HG02642 (cell line): ENCODE measurements at regions not wholly inside any gene's neighbourhood (a gene's known extent, or its start where the extent isn't known, plus 50 kb on each side); places are given as distances from the start of the nearest gene placed in this dataset.

Experiments used
- ATAC-seq: cut with Tn5 transposase; IDR thresholded peaks from one replicate; pipeline ENCODE4 v1.9.1; 2021; ENCODE audit warnings: mild to moderate bottlenecking; ENCODE audit not compliant: unreplicated experiment, poor library complexity

DNA sequence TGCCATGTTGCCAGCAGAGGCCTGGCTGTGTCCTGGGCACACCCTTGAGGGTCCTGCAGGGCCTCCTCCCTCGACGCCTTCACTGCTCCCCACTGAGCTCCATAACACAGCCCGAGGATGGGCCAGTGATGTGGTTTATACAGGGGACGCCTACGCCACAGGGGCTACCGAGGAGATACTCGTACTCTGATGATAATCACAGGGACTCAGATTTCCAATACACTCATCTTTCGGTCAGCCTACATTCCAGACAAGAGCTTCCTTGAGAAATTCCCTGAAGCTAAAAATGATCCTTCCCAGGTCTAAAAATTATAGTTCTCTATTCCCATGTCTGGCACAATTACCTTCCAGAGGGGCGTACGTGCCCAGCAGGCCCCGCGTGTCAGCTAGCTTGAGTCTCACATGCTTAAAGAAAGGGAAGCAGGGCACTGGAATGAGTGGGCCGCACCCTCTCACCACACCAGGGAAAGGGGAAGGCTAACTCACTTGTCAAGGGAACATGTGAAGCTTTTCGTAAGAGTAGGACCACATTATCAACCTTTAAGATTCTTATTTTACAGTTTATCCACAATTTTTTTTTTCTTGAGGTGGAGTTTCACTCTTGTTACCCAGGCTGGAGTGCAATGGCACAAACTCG is 159.5 kb upstream of the NDUFV2 start:
- no peak for ATAC-seq

DNA sequence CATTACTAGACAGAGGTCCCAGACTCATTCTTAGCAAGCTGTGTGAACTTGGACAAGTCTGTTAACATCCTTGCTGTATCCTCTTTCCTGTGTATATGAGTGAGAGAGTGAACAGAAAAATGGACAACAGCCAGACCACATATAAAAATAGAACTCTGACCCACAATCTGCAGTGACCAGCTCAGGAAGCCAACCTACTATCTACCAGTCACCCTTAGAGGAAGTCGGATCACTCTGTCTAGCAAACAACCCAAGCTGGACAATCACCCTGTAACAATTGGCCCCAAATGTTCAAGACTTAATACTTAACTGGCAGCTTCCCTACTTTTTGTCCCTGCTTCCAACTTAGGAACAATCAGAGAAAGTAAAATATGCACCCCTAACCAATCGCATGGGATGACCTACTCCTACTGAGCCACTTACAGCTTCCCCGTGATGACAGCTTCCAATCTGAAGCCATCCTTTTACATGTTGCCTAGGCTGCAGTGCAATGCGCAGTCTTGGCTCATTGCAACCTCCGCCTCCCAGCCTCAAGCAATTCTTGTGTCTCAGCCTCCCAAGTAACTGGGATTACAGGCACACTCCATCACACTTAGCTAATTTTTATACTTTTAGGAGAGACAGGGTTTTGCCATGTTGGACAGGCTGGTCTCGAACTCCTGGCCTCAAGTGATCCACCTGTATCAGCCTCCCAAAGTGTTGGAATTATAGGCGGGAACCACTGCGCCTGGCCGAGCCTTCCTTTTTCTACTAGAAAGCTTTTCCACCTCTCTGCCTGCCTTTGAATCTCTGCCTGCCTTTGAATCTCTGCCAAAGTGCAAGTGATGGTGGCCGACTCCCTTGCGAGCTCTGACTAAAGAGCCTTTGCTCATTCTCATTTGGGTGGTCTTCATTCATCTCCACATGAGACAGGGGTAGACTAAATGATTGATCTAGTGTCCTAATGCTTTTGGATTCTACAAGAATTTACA is 158.3 kb upstream of the NDUFV2 start:
- no peak for ATAC-seq

DNA sequence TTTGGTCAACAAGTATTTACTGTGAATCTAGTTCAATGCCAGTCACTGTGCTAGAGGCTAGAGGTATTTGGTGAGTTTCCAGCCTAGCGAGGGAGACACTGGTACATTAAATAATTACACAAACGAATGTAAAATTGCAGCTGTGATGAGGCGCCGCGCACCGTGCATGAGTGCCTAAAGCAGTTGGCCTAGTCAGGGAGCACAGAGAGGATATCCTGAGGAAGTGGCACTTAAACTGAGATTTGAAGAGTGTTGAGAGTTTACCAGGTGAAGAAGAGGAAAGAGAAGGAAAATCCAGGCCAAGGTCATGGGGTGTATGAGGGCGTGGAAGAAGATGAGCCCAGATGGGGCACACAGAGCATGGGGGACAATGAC is 157.6 kb upstream of the NDUFV2 start:
- no peak for ATAC-seq

DNA sequence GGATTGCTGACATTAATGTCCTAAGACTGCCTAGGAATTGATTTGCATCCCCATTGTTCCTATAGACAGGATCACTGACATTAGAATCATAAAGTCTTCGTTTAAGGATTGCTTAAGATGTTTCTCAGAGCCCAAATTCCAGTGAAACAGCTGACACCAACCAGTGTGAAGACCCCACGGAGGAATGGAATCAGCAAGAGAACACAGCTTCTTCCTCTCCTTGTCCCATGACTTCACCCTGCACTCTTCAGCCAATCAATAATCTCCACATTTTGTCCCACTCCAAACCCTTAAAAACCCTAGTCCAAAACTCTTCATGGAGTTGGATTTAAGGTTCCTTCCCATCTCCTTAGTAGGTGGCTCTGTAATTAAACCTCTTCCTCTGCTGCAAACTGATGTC is 157.0 kb upstream of the NDUFV2 start:
- no peak for ATAC-seq

DNA sequence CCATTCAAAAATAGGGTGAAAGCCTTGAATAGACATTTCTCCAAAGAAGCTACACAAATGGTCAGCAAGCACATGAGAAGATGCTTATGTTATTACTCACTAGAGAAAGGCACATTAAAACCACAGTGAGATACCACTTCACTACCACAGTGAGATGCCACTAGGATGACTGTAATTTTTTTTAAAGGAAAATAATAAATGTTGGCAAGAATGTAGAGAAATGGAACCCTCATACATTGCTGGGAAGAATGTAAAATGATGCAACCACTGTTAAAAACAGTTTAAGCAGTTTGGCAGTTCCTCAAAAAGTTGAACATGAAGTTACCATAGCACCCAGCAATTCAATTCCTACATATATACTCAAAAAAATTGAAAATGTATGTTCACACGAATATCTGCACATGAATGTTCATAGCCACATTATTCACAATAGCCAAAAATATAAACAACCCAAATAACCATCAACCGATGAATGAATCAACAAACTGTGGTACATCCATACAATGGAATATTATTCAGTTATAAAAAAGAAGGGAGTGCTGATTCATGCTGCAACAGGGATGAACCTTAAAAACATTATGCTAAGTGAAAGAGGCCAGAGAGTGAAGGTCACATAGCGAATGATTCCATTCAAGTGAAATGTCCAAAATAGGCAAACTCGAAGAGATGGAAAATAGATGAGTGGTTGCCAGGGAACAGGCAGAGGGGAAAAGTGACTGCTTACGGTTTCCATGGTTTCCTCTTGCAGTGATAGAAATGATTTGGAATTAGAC is 156.2 kb upstream of the NDUFV2 start:
- no peak for ATAC-seq

DNA sequence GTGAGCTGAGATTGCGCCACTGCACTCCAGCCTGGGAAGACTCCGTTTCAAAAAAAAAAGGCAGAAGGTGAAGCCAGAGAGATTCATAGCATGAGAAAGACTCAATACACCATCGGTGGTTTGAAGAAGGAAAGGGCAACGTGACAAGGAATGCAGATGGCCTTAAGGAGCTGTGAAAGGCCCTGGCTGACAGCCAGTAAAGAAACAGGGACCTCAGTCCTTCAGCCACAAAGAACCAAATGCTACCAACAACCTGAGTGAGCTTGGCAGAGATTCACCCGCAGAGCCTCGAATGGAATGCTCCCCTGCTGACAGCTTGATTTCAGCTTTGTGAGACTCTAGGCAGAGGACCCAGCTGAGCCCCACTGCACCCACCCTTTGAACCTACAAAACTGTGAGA is 154.9 kb upstream of the NDUFV2 start:
- no peak for ATAC-seq

DNA sequence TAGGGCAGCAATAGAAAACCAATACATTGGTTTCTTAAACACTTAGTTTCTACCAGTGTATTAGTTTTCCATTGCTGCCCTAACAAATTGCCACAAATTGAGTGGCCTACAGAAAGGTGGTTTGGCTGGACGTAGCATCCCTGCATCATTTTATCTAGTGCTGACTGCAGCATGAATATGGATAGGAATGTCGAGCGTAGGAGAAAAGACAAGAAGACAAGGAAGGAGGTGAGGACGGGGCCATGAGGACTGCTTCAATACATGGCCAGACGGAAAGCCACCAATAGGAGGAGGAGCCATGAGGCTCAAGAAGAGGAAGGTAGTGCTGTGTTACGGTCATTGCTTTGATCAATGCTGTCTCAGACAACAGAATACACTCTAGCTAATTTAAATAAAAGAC is 154.5 kb upstream of the NDUFV2 start:
- ATAC-seq: no peak

DNA sequence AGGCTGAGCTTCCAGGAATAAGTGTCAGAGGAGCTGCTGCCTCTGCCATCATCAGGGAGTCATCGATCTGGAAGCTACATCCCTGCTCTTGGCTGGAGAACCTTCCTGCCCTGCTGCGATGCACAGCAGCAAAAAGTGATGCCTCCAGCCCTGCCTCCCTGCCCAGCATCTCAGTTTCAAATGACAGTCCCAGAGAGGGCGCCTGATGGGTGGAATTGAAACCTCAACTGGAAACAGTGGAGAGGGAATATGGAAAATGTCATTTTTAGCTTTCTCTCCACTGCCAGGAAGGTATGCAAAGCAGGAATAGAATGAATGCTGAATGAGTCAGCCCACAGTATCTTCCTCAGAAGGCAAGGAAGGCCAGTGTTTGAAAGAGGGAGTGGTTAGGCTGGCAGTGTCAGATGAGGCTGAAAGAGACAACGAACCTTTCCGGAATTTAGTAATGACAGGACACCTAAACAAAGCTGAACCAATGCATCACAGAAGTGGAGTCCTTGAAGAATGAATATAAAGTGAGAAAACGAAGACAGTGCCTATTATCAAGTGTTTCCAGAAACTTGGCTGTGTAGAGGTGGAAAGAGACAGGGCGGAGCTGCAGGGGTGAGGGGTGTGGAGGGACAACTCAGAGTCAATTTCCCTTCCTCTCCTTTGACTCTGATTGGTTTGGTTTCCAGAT is 153.9 kb upstream of the NDUFV2 start:
- ATAC-seq: no peak

DNA sequence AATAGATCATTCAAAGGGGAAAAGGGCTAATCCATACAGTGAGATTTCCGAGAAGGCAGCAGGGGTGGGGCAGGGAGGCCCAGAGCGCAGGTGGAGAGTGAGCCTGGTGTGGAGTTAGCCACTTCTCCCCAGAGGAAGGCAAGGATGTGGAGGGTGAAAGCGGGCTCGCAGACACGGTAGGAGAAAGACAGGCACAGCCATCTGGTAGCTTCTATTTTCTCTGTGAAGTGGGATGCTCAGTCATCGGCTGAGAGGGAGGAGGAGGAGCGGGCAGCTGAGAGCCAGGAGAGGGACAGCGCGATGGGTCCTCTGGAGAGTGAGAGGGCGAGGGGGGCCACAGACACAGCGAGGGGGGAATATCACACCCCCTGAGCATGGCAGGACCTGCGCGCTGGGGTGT is 153.3 kb upstream of the NDUFV2 start:
- no peak for ATAC-seq

DNA sequence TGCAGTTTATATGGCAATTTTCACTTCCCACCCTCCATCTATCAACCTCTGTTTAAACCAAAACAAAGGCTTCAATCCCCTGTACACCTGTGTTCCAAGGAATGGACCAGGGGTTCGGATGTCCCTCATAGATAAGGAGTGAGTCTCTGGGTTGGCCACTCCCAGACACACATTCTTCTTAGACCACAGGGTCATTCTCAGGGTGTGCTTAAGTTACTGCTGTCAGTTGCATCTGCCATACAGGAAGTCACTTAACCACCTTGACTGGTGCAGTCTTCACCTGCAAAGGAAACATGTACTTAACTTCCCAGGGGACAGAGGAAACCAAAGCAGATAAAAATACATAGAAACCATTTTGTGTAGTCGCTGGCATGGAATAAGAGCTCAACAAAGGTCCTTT is 151.0 kb upstream of the NDUFV2 start:
- no peak for ATAC-seq

DNA sequence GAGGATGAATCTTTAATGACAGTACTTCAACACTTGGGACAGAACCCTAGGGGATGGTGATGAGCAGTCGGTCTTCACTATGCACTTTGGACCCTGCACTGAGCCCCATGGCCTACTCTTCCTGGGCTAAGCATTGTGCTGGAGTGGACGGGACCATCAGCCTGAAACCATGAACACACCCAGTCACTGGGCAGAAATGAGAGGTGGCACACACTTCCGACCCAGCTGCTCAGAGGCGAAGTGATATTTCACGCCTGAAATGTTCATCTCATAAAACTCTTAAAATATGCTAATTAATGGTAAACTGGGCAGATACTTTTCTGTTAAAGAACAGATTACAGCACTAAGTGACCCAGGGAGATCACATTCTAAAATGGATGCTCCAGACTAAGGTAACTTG is 150.3 kb upstream of the NDUFV2 start:
- no peak for ATAC-seq

DNA sequence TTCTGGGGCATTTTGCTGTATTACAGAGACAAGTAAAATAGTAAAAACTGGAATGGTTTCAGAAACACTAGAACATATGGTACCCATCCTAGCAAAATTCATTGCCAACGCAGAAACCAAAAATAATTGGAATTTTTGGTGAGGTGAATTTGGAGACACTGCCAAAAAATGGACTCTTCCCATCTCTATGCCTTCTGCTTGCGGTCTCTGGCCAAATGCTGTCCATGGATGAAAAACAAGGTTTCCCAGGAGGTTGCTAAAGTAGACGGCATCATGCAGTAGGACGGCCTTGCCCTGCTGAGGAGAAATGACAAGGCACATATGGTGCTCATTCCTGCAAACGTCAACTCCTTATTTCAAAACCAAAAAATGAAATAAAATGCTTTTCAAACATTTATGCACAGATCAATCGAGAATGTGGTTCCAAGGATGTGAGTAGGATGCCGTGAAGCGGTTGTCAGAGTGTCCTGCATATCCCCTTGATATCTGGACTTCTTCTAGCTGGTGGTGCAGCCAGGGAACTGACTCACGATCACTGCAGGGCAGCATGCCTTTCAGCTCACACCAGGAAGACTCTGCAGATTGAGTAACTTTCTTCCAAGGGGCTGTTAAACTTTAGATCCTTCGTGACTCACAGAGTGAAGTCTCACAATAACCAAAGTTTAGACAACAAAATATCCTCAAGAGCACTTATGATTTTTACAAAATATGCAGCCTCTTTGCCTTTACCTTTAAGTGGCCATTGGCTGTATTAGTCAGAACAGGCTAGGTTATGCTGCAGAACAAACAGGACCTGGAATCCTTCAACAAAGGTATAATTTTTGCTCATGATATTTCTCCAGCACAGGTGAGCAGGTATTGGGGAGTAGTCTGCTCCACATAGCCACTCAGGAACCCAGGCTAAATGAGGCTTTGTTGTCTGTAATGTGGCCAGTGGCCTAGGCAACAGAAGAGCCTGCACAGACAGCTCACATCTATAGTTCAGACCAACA is 149.4 kb upstream of the NDUFV2 start:
- no peak for ATAC-seq

DNA sequence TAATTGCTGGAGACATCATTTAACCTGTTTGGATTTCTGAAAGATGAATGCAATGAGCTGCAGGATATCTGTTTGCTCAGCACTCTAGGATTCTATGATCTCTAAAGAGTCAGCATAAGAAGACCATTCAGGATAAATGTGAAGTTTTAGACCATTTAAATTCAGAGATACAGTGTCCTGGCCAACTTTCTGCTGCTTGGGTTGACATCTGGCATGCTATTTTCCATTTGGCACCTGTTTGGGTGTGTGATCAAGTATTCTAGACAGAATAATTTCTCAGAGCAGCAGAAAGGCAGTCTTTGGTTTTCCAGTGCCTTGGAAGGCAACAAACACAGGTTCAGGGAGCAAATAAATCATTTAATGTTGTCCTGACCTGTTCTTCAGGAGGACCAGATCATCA is 144.8 kb upstream of the NDUFV2 start:
- ATAC-seq: no peak

DNA sequence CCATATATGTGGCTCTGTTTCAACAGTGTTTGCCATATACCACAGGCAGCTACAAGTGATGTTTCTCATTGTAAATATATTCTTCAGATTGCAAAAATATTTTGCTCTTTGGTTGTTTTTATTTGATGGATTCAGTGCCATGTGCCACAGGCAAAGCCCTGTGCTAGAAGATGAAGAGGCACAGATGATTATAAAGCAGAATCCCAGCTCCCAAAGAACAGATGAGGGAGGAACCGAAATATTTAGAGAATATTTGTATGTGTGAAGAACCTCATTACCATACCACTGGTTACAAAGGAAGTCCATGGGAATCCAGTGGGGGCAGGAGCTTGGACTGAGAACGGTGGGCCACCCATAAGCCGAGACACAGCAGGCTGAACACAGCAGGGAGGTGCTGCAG is 143.8 kb upstream of the NDUFV2 start:
- ATAC-seq: no peak

DNA sequence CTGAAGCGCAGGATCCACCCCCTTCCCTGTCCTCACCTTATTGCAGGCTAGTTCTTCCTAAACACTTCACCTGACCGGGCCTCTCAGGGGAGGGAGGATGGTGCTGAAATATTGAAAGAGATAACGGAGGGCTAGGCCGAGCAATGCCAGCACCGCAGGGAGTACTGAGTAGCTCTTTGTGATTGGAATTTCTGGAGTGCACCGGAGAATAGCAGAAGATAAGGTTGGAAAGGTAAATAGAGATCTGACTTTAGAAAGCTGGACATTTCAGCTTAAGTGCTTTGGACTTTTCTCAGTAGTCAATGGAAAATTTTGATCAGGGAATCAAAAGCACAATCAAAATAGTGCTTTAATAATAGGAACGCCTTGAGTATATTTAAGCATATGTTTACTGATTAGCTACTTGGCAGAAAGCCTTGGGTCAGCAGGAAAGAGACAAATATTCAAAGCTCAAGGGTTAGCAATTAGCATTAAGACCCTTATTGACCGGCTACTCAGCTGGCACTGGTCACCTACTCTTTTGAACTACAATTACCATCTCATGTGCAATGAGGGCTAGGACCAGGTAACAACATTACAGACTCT is 142.9 kb upstream of the NDUFV2 start:
- no peak for ATAC-seq

DNA sequence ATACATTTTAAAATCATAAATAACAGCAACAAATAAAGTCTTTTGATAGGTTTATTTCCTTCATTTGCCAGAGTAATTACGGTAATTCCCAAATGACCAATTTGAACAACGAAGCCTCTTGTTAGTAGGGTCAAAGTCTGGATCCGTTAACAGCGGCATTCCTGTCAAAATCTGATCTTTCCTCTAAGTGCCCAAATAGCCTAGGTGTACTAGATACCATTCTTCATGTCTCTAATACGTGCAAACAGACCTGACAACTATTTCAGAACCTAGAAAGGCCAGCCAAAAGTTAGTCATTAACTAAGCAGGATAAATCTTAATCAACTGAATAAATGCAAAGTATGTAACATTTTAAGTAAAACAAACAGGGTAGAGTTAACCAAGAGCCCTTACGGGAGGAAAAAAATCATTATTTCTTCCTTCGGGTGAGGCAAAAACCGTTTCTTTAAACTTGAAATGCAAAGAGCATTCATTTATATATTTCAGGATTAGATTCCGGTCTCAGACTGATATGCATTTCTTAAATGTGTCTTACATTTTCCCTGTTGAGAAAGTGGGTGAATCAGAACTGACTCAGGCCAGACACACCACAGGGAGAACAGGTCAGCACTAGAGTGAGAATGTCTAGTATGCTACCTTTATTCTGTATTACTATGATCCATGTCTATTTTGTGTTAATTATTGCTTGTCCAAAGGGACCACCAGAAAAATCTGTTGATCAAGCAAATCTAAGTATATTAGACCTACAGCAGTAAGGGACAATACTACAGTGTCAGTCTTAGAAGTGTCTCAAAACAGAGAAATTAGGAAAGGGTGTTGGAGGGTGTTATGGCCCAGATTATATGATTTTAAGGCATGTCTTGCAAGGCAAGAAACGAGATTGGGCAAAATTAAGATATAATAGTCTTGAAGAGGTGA is 141.5 kb upstream of the NDUFV2 start:
- ATAC-seq: no peak

DNA sequence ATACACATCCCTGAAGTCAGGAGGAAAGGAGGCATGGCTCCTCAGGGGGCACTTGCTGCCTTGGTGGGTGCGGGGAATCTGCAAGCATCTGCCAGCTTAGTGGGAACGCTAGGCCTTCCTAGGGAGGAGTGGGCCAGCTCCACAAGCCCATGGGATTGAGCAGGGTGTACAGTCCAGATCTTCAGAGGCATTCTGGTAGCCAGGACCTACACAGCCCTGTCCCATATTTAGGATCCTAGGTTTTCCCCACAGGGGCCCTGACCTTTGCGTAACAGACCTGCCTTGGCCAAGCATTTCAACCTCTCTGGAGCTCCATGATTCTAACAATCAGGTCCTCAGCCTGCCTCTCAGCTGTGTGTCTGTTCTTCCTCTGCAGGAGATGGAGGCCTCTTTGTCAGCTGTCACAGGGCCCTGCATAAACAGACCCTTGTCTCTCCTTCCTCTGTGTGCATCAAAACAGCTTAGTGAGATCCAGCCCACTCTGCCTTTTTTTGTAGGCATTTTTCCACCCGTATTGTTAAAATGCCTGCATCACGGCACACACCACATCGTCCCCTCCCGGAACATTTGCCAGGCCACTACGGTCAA is 140.2 kb upstream of the NDUFV2 start:
- ATAC-seq: no peak
